ENCODE measurements at regions not wholly inside any gene's neighbourhood (a gene's known extent, or its start where the extent isn't known, plus 50 kb on each side); places are given as distances from the start of the nearest gene placed in this dataset.
"Not testable (repeated sequence)": the region's sequence is repeated elsewhere in the genome, so short reads cannot be mapped to it uniquely, and the experiment has no call there.

DNA sequence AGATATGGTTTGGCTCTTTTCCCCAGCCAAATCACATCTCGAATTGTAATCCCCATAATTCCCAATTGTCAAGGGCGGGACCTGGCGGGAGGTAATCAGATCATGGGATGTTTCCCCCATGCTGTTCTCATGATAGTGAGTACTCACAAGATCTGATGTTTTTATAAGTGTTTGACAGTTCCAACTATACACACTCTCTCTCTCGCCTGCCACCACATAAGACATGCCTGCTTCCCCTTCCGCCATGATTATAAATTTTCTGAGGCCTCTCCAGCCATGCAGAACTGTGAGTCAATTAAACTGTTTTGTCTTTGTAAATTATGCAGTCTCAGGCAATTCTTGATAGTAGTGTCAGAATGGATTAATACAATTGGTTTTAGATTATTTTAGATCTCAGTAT, 475.7 kb upstream of the CYLC2 start:
- WGBS: 58% methylated on average over 5 of the region's 5 CpGs

DNA sequence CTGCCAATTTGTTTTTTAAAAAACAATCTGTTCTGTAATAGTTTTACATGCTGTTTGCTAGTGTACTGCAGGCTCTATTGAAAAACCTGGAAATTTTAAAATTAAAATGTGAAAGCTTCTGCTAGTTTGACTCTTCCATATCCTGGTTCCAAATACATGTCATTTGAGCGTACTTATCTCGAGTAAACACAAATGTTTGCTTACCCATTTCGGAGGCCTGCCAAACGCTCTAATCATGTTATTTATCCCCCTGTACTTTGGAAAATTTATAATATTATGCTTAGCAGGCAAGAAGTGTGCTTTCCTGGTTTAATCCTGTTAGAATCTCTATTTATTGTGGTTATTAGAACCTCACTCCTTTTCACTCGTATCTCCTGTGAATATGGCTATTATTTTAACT, 476.8 kb upstream of the CYLC2 start:
- Histone ChIP-seq H3K27ac (ENCODE audit: low read depth) (no peak overlapping the region), H3K4me3 (ENCODE audit: low read depth, low read length) (no peak overlapping the region), H3K4me1 (ENCODE audit: insufficient read depth) (no peaks in the 10 kb centered on the region), H3K36me3 (ENCODE audit: insufficient read depth) (no peaks in the 10 kb centered on the region)
- 44% methylated on average over 5 of the region's 5 CpGs for WGBS
- DNase-seq (ENCODE audit: extremely low spot score): no peak

More for the DNA sequence above, 475.7 kb upstream of the CYLC2 start:
- no peak for DNase-seq (ENCODE audit: extremely low spot score)
- Histone ChIP-seq H3K36me3 (ENCODE audit: insufficient read depth) (no peaks in the 10 kb centered on the region), H3K4me1 (ENCODE audit: insufficient read depth) (no peaks in the 10 kb centered on the region), H3K4me3 (ENCODE audit: low read depth, low read length) (no peak overlapping the region), H3K27ac (ENCODE audit: low read depth) (no peak overlapping the region)

DNA sequence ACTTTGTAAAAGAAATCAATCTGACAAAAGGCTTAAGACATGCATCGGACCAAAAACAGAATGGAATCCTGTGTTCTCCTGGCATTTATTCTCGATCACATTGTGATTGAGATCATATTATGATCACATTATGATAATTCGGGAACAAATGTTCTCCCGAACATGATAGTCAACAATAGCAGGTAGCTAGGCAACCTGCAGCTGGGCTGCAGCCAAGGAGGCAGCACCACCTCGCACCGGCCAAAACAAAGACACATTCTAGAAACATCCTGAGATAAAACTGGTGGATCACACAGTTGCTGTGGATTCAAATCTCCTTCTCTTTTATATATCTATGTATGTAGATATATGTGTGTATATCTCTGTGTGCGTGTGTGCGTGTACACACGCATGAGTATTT, 480.6 kb upstream of the CYLC2 start:
- Histone ChIP-seq H3K4me3 (ENCODE audit: low read depth, low read length) (no peak overlapping the region), H3K4me1 (ENCODE audit: insufficient read depth) (no peaks in the 10 kb centered on the region), H3K27ac (ENCODE audit: low read depth) (no peak overlapping the region), H3K36me3 (ENCODE audit: insufficient read depth) (no peaks in the 10 kb centered on the region)
- DNase-seq (ENCODE audit: extremely low spot score): no peak
- 75% methylated on average over 9 of the region's 9 CpGs for WGBS

DNA sequence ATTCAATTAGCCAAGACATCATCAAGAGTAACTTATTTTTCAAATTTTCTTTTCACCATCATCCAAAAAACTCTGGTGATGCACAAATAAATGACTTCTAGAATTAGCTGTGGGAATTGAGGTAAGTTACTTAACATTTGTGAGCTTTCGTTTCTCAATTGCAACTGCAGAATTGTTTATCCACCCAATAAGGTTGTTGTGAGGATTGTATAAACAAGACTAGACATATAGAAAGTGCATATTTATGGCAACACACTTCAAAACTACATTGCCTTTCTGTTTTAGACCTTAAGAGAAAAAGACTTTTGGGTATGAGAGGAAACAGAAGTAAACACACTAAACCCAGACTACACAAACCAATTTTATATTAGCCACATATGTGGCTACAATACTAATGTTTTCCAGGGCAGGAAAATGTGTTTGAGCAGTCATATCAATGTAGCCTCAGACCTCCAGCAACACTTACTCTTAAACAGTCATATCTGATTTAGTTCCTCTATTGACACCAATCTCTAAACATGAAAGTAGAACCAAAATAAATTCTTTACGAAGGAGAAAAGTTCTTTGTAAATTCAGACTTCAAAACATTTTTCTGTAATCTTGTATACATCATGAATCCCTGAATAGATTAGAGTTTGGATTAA, 488.0 kb upstream of the CYLC2 start:
- Histone ChIP-seq H3K4me1 (ENCODE audit: insufficient read depth) (no peaks in the 10 kb centered on the region), H3K4me3 (ENCODE audit: low read depth, low read length) (no peak overlapping the region), H3K27ac (ENCODE audit: low read depth) (no peak overlapping the region), H3K36me3 (ENCODE audit: insufficient read depth) (no peaks in the 10 kb centered on the region)
- no peak for DNase-seq (ENCODE audit: extremely low spot score)
- WGBS: 37% methylated on average over 2 of the region's 2 CpGs

DNA sequence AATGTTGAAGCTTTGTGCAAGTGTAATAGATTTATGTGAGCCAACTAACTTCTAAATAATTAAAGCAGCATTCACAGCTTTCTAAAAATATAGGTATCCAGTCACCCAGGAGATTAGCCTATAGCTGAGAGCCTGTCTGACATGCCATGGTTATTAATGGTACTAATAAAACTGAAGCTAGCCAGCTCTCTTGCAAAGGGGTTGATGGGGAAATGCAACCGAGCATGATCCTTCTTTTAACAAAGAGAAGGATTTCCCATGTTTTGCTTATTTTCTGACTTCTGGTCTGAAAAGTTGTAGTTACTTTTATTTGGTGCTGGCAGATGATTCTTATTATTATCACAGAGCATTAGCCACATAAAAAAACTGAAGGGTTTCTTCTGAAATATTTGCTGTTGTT, 488.7 kb upstream of the CYLC2 start:
- DNase-seq (ENCODE audit: extremely low spot score): no peak
- 25% methylated on average over 1 of the region's 1 CpG for WGBS
- no peaks in the 10 kb centered on the region for H3K36me3 ChIP-seq (ENCODE audit: insufficient read depth)
- H3K4me3 ChIP-seq (ENCODE audit: low read depth, low read length): no peak overlapping the region
- H3K4me1 ChIP-seq (ENCODE audit: insufficient read depth): no peaks in the 10 kb centered on the region
- H3K27ac ChIP-seq (ENCODE audit: low read depth): no peak overlapping the region

GRCh38 chr9:102499468-102499867, 495.7 kb upstream of the CYLC2 start:
- H3K36me3 ChIP-seq (ENCODE audit: insufficient read depth): no peaks in the 10 kb centered on the region
- no peak overlapping the region for H3K4me3 ChIP-seq (ENCODE audit: low read depth, low read length)
- no peak for DNase-seq (ENCODE audit: extremely low spot score)
- 56% methylated on average over 1 of the region's 1 CpG for WGBS
- no peaks in the 10 kb centered on the region for H3K4me1 ChIP-seq (ENCODE audit: insufficient read depth)
- no peak overlapping the region for H3K27ac ChIP-seq (ENCODE audit: low read depth)

DNA sequence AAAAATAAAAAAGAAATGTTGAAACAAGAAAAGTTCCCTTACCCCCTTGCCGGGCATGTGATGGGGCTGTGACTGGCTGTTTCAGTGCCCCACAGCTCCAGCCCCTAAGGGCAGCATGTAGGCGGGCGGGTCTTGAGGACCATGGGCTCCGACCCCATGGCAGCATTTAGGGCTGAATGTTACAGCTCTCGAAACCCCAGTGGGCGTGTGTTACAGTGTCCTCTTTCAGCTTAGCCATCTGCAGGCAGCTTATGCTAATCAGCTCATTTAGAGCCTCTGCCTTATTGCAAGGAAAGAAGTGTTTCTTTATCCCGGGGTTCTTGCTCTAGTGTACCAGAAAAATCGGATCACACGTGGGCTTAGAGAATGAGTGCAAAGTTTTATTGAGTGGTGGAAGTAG, 497.4 kb upstream of the CYLC2 start:
- Histone ChIP-seq H3K36me3 (ENCODE audit: insufficient read depth) (no peaks in the 10 kb centered on the region), H3K4me3 (ENCODE audit: low read depth, low read length) (no peak overlapping the region), H3K4me1 (ENCODE audit: insufficient read depth) (no peaks in the 10 kb centered on the region), H3K27ac (ENCODE audit: low read depth) (no peak overlapping the region)
- DNase-seq (ENCODE audit: extremely low spot score): no peak
- WGBS: 82% methylated on average over 9 of the region's 9 CpGs

GRCh38 chr9:102486976-102487375, 508.2 kb upstream of the CYLC2 start:
- not testable (repeated sequence) for H3K27ac ChIP-seq (ENCODE audit: low read depth); H3K36me3 ChIP-seq (ENCODE audit: insufficient read depth); DNase-seq (ENCODE audit: extremely low spot score); H3K4me1 ChIP-seq (ENCODE audit: insufficient read depth); H3K4me3 ChIP-seq (ENCODE audit: low read depth, low read length)
- WGBS: 97% methylated on average over 25 of the region's 25 CpGs

DNA sequence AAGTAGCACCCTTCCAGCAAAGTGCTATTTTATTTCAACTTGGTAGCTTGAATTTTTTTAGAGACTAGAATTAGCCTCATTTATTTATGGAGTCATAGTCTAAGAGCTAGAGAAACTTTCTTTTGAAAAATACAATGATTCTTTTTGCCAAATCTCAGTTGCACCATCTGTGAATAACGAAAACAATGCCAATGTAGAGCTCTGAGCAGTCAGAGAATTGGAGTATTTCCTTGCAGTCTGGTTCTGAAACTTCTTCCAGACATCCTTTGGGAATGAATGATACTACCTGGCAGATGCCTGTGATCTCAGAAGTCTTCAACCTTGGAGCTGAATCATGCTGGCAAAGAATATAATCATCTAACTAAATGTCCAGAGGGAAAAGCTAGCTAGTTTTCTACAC, 511.5 kb upstream of the CYLC2 start:
- Histone ChIP-seq H3K36me3 (ENCODE audit: insufficient read depth) (no peaks in the 10 kb centered on the region), H3K27ac (ENCODE audit: low read depth) (no peak overlapping the region), H3K4me1 (ENCODE audit: insufficient read depth) (no peaks in the 10 kb centered on the region), H3K4me3 (ENCODE audit: low read depth, low read length) (no peak overlapping the region)
- 61% methylated on average over 1 of the region's 1 CpG for WGBS
- DNase-seq (ENCODE audit: extremely low spot score): no peak

DNA sequence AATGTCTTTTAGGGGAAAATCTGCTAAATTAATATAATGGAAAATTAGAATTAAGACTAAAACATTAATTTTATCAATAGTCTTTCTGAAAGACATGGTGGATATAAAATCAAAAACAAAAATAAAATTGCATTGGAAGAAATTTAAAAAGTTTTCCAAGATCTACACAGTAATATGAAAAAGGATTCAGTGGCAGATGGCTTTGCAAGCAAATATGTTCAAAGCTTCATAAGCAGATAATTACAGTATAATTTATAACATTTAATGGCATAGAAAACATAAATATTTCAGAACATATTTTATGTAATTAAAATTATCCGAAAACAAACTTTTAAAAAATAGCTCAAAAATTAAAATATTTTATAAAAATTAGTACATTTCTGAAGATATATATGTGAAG, 512.4 kb upstream of the CYLC2 start:
- 82% methylated on average over 1 of the region's 1 CpG for WGBS
- H3K27ac ChIP-seq (ENCODE audit: low read depth): no peak overlapping the region

DNA sequence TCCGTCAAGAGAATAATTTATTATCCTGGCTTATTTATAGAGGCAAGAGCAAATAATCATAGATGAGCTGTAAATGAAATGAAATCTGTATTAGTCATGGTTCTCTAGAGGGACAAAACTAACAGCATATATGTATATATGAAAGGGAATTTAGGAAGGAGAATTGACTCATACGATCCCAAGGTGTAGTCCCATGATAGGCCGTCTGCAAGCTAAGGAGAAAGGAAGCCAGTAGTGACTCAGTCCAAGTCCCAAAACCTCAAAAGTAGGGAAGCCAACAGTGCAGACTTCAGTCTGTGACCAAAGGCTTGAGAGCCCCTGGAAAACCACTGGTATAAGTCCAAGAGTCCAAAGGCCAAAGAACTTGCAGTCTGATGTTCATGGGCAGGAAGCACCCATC, 515.9 kb upstream of the CYLC2 start:
- WGBS: 78% methylated on average over 3 of the region's 3 CpGs
- no peaks in the 10 kb centered on the region for H3K4me1 ChIP-seq (ENCODE audit: insufficient read depth)
- no peak overlapping the region for H3K27ac ChIP-seq (ENCODE audit: low read depth)
- no peak overlapping the region for H3K4me3 ChIP-seq (ENCODE audit: low read depth, low read length)
- DNase-seq (ENCODE audit: extremely low spot score): no peak
- no peaks in the 10 kb centered on the region for H3K36me3 ChIP-seq (ENCODE audit: insufficient read depth)

More for the DNA sequence above, 512.4 kb upstream of the CYLC2 start:
- no peak overlapping the region for H3K4me3 ChIP-seq (ENCODE audit: low read depth, low read length)
- no peaks in the 10 kb centered on the region for H3K4me1 ChIP-seq (ENCODE audit: insufficient read depth)
- H3K36me3 ChIP-seq (ENCODE audit: insufficient read depth): no peaks in the 10 kb centered on the region
- DNase-seq (ENCODE audit: extremely low spot score): no peak

DNA sequence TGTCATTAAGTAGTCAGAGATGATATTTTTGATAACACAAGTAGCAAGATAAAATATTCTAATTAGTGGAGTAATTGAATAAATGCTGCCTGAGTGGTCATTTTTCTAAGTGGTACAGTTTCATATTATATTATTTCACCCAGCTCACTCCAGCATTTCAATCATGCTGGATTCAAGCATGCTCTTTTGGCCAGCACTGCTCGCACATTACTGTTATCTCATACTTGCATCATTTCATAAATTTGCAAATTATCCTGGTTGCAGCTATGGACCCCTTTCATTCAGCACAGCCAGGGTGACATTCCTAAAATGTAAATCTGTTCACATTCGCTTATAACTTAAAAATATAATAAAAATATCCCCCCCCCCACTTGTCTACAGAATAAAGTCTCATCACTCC, 520.8 kb upstream of the CYLC2 start:
- no peaks in the 10 kb centered on the region for H3K36me3 ChIP-seq (ENCODE audit: insufficient read depth)
- WGBS: 60% methylated on average over 2 of the region's 2 CpGs
- no peak for DNase-seq (ENCODE audit: extremely low spot score)
- H3K4me1 ChIP-seq (ENCODE audit: insufficient read depth): no peaks in the 10 kb centered on the region
- no peak overlapping the region for H3K4me3 ChIP-seq (ENCODE audit: low read depth, low read length)
- H3K27ac ChIP-seq (ENCODE audit: low read depth): no peak overlapping the region

GRCh38 chr9:102469430-102469829, 525.7 kb upstream of the CYLC2 start:
- DNase-seq (ENCODE audit: extremely low spot score); H3K36me3 ChIP-seq (ENCODE audit: insufficient read depth); H3K27ac ChIP-seq (ENCODE audit: low read depth); H3K4me3 ChIP-seq (ENCODE audit: low read depth, low read length); H3K4me1 ChIP-seq (ENCODE audit: insufficient read depth): not testable (repeated sequence)
- WGBS: 97% methylated on average over 6 of the region's 7 CpGs

DNA sequence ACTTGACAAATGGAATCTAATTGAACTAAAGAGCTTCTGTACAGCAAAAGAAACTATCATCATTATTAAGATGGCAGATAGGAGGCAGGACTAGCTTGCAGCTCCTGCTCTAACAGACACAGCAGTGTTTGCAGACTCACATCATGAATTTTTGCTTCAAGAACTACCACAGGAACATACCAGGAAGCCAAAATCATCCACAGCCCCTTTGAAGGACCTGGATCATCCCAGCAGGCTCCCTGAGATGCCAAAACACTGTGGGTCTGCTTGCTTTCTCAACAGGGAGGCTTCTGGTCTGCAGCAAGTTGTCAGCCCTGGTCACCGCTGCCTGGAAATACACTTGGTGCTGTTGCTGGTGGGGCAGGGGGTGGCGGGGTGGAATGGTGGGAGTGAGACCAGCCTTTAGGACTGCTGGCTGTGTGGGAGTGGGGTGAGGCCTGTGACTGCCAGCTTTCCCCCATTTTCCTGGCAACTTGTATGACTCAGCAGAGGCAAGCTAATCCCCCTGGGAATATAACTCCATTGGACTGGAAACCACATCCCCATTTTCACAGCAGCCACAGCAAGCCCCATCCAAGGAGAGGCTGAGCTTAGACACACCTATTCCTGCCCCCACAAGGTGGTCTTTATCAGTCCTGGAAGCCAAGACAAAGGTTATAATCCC, 533.8 kb upstream of the CYLC2 start:
- 100% methylated on average over 2 of the region's 2 CpGs for WGBS
- no peak overlapping the region for H3K27ac ChIP-seq (ENCODE audit: low read depth)
- H3K4me1 ChIP-seq (ENCODE audit: insufficient read depth): no peaks in the 10 kb centered on the region
- no peaks in the 10 kb centered on the region for H3K36me3 ChIP-seq (ENCODE audit: insufficient read depth)
- no peak for DNase-seq (ENCODE audit: extremely low spot score)
- H3K4me3 ChIP-seq (ENCODE audit: low read depth, low read length): no peak overlapping the region
